H1 (cell line): ENCODE measurements at regions not wholly inside any gene's neighbourhood (a gene's known extent, or its start where the extent isn't known, plus 50 kb on each side); places are given as distances from the start of the nearest gene placed in this dataset.

Experiments
- CTCF ChIA-PET: fragments of 300-600 bp; sonication (Branson Sonifier 250); formaldehyde crosslinking; loops from one replicate; lab custom pipeline; 2021; ENCODE audit not compliant: partially characterized antibody; lab: Charles Lee
- POLR2A ChIA-PET: fragments of 300-600 bp; sonication (Branson Sonifier 250); formaldehyde crosslinking; loops from one replicate; lab custom pipeline; 2021; ENCODE audit warnings: inconsistent platforms; ENCODE audit not compliant: partially characterized antibody; lab: Charles Lee
- DNase-seq, 2 experiments: peaks; one replicate each; pipeline versions ENCODE4 v3.0.0 to v3.0.0-alpha.2; 2010 to 2022; ENCODE audit warnings: low spot score in 2 of 2, low read depth in 1 of 2, mixed read lengths in 1 of 2
- FAIRE-seq: peaks from 2 replicates; lab custom pipeline; 2011; peaks lifted over from hg19 to GRCh38; lab: Jason Lieb, UNC
- H2AFZ ChIP-seq: 2 replicates; pipeline ENCODE4 v1.8.1; 2012; ENCODE audit warnings: low read length, inconsistent platforms
- H2AK5ac ChIP-seq: 2 replicates; pipeline ENCODE4 v1.6.1; 2013; ENCODE audit warnings: low read depth, low read length
- H2BK120ac ChIP-seq: replicated peaks from 2 replicates; pipeline ENCODE3; 2013; ENCODE audit warnings: low read depth, low read length, inconsistent platforms
- H2BK12ac ChIP-seq: 2 replicates; pipeline ENCODE4 v1.6.1; 2013; ENCODE audit warnings: low read depth, low read length
- H2BK15ac ChIP-seq: 2 replicates; pipeline ENCODE4 v1.6.1; 2013; ENCODE audit warnings: low read length
- H2BK20ac ChIP-seq: 2 replicates; pipeline ENCODE4 v1.6.1; 2013; ENCODE audit warnings: low read length
- H2BK5ac ChIP-seq: 2 replicates; pipeline ENCODE4 v1.6.1; 2013; ENCODE audit warnings: low read depth, low read length
- H3K14ac ChIP-seq: 2 replicates; pipeline ENCODE4 v1.6.1; 2013; ENCODE audit warnings: inconsistent platforms; ENCODE audit not compliant: insufficient read length
- H3K18ac ChIP-seq: 2 replicates; pipeline ENCODE4 v1.6.1; 2013; ENCODE audit warnings: low read length; ENCODE audit errors: extremely low read depth
- H3K23ac ChIP-seq: 2 replicates; pipeline ENCODE4 v1.6.1; 2013; ENCODE audit warnings: inconsistent platforms; ENCODE audit not compliant: insufficient read length
- H3K23me2 ChIP-seq: 2 replicates; pipeline ENCODE4 v1.6.1; 2013; ENCODE audit warnings: low read depth, low read length
- H3K27ac ChIP-seq: 2 replicates; pipeline ENCODE4 v1.6.1; 2011; ENCODE audit warnings: low read depth, low read length, inconsistent platforms
- H3K27me3 ChIP-seq, 4 experiments: replicated peaks in 1 of 4; 1 replicate in 1 of 4; 2 replicates in 3 of 4; pipeline versions ENCODE4 v1.6.1 to v1.8.1; 2011 to 2013; ENCODE audit warnings: low read length in 3 of 4, mild to moderate bottlenecking in 3 of 4, inconsistent platforms in 2 of 4, mixed read lengths in 2 of 4, moderate library complexity in 1 of 4; ENCODE audit not compliant: control insufficient read depth in 3 of 4, insufficient read depth in 3 of 4; ENCODE audit errors: extremely low read depth in 1 of 4
- H3K36me3 ChIP-seq, 4 experiments: 2 replicates each; pipeline versions ENCODE4 v1.6.1 to v1.8.1; 2011 to 2013; ENCODE audit warnings: mild to moderate bottlenecking in 4 of 4, low read length in 3 of 4, moderate library complexity in 2 of 4, control low read depth in 1 of 4, inconsistent platforms in 1 of 4; ENCODE audit not compliant: insufficient read depth in 4 of 4, control insufficient read depth in 2 of 4
- H3K4ac ChIP-seq: replicated peaks from 2 replicates; pipeline ENCODE3; 2013; ENCODE audit warnings: low read length, low read depth, mixed read lengths, inconsistent platforms; ENCODE audit not compliant: insufficient read length
- H3K4me1 ChIP-seq, 4 experiments: replicated peaks in 1 of 4; 1 replicate in 1 of 4; 2 replicates in 3 of 4; pipeline versions ENCODE4 v1.6.1 to v1.8.1; 2011 to 2013; ENCODE audit warnings: low read length in 3 of 4, inconsistent platforms in 2 of 4, mixed read lengths in 1 of 4; ENCODE audit not compliant: insufficient read depth in 4 of 4, control insufficient read depth in 3 of 4
- H3K4me2 ChIP-seq, 2 experiments: 2 replicates each; pipeline versions ENCODE4 v1.6.1 to v1.8.1; 2011 to 2013; ENCODE audit warnings: low read depth in 2 of 2, low read length in 2 of 2, control low read depth in 1 of 2, inconsistent platforms in 1 of 2, mild to moderate bottlenecking in 1 of 2; ENCODE audit not compliant: insufficient read depth in 1 of 2
- H3K4me3 ChIP-seq, 4 experiments: fragments of 200-600, 300-600 bp in 1 of 4; sonication (generic), shearing (Covaris generic), sonication (Bioruptor Twin) in 1 of 4; 2 replicates each; pipeline versions ENCODE4 v1.5.1 to v1.8.1; 2011 to 2016; ENCODE audit warnings: low read length in 4 of 4, low read depth in 3 of 4, control low read depth in 2 of 4, inconsistent platforms in 2 of 4, mild to moderate bottlenecking in 2 of 4, mixed read lengths in 1 of 4, moderate library complexity in 1 of 4; ENCODE audit not compliant: insufficient read depth in 2 of 4; ENCODE audit errors: extremely low read depth in 1 of 4
- H3K56ac ChIP-seq: replicated peaks from 2 replicates; pipeline ENCODE3; 2013; ENCODE audit warnings: low read depth, mild to moderate bottlenecking, mixed read lengths, low read length, inconsistent platforms; ENCODE audit not compliant: insufficient read length
- H3K79me1 ChIP-seq: 2 replicates; pipeline ENCODE4 v1.6.1; 2013; ENCODE audit warnings: low read depth, low read length, control low read depth
- H3K79me2 ChIP-seq, 2 experiments: 2 replicates each; pipeline versions ENCODE4 v1.6.1 to v1.8.1; 2012 to 2013; ENCODE audit warnings: low read length in 2 of 2, mild to moderate bottlenecking in 2 of 2, inconsistent platforms in 1 of 2; ENCODE audit not compliant: insufficient read depth in 2 of 2, control insufficient read depth in 1 of 2
- H3K9ac ChIP-seq, 4 experiments: replicated peaks in 1 of 4; 1 replicate in 1 of 4; 2 replicates in 3 of 4; pipeline versions ENCODE4 v1.6.1 to v1.8.1; 2011 to 2013; ENCODE audit warnings: low read depth in 3 of 4, low read length in 3 of 4, control low read depth in 2 of 4, mild to moderate bottlenecking in 2 of 4, moderate library complexity in 2 of 4, inconsistent platforms in 1 of 4; ENCODE audit errors: extremely low read depth in 1 of 4
- H3K9me3 ChIP-seq, 2 experiments: 2 replicates each; pipeline versions ENCODE4 v1.6.1 to v1.8.1; 2012 to 2013; ENCODE audit warnings: mild to moderate bottlenecking in 2 of 2, moderate library complexity in 2 of 2, control low read depth in 1 of 2, inconsistent platforms in 1 of 2, low read depth in 1 of 2, low read length in 1 of 2, mixed read lengths in 1 of 2; ENCODE audit not compliant: insufficient read depth in 2 of 2
- H4K20me1 ChIP-seq, 2 experiments: replicated peaks in 1 of 2; 2 replicates each; pipeline versions ENCODE3 to v1.8.1; 2011 to 2013; ENCODE audit warnings: inconsistent platforms in 2 of 2, low read length in 2 of 2, mild to moderate bottlenecking in 1 of 2; ENCODE audit not compliant: insufficient read depth in 2 of 2, control insufficient read depth in 1 of 2
- H4K5ac ChIP-seq: 2 replicates; pipeline ENCODE4 v1.6.1; 2013; ENCODE audit warnings: low read length, low read depth, mixed read lengths, inconsistent platforms; ENCODE audit not compliant: insufficient read length
- H4K8ac ChIP-seq: 2 replicates; pipeline ENCODE4 v1.8.0; 2013; ENCODE audit warnings: mild to moderate bottlenecking, moderate library complexity, low read length, inconsistent platforms; ENCODE audit not compliant: insufficient read depth; ENCODE audit errors: extremely low read depth
- H4K91ac ChIP-seq: replicated peaks from 2 replicates; pipeline ENCODE3; 2013; ENCODE audit warnings: low read length, mixed read lengths, inconsistent platforms; ENCODE audit not compliant: insufficient read length
- ASH2L ChIP-seq: fragments of 200-600, 300-600 bp; sonication (generic); IDR thresholded peaks from one replicate; pipeline ENCODE4 v1.7.1; 2017; ENCODE audit warnings: low read length
- CHD1 ChIP-seq: IDR thresholded peaks from 2 replicates; pipeline ENCODE4 v1.6.1; 2012; ENCODE audit warnings: low read depth, low read length, improper control_type of control experiment
- PHF8 ChIP-seq: fragments of 200-600 bp; sonication (generic); conservative IDR thresholded peaks from 2 replicates; pipeline ENCODE4 v1.7.1; 2012; ENCODE audit warnings: low read depth, mild to moderate bottlenecking, inconsistent platforms, low read length, moderate library complexity
- RNF2 ChIP-seq: fragments of 200-900, 300-1000 bp; sonication (generic); IDR thresholded peaks from 2 replicates; pipeline ENCODE4 v1.7.1; 2016; ENCODE audit warnings: borderline replicate concordance, low read depth, mild to moderate bottlenecking, antibody characterized with exemption, low read length; ENCODE audit not compliant: poor library complexity, severe bottlenecking; ENCODE audit errors: missing control alignments
- WGBS, 2 experiments: shearing (Covaris generic) in 1 of 2; methylation state at CpG; one replicate each; pipeline versions ENCODE4 v1.1.6 to v1.1.7; 2013 to 2015; ENCODE audit warnings: low lambda C conversion rate in 2 of 2, mixed read lengths in 2 of 2, inconsistent platforms in 1 of 2, low coverage in 1 of 2, missing lambda C conversion rate in 1 of 2; ENCODE audit not compliant: insufficient replicate concordance in 2 of 2, insufficient coverage in 1 of 2, insufficient read length in 1 of 2; ENCODE audit errors: extremely low coverage in 1 of 2, missing lambda C conversion rate in 1 of 2; 5-methylcytosine and 5-hydroxymethylcytosine counted together

GRCh38 chr6:8659404-8660189 is 224.3 kb upstream of the SLC35B3 start:
- no peak overlapping the region for H3K4me2 ChIP-seq
- H3K18ac ChIP-seq, result no peak overlapping the region
- FAIRE-seq (no peak), DNase-seq (no peak)
- no peak overlapping the region for H2AK5ac ChIP-seq
- H3K9me3 ChIP-seq, result no peaks in the 10 kb centered on the region
- no peak overlapping the region for H4K5ac ChIP-seq
- POLR2A ChIA-PET, result interaction anchor here (0.7 kb wide), 1 partner anchor 27 kb away, joined by 3 read pairs; no protein-coding TSS in a partner anchor
- H4K20me1 ChIP-seq, result no peaks in the 10 kb centered on the region
- H3K4me1 ChIP-seq, result no peaks in the 10 kb centered on the region
- no peak overlapping the region for H2BK5ac ChIP-seq
- peaks cover 0 to 1% (median 0%) of the 10 kb centered on the region in 4 experiments; a peak in 1 of 7 replicates for H3K27me3 ChIP-seq
- H2AFZ ChIP-seq, result no peak overlapping the region
- no peaks in the 10 kb centered on the region for H3K23me2 ChIP-seq
- no peak overlapping the region for H3K4ac ChIP-seq
- H2BK15ac ChIP-seq, result no peak overlapping the region
- no peaks in the 10 kb centered on the region for H3K36me3 ChIP-seq
- H3K79me1 ChIP-seq, result no peaks in the 10 kb centered on the region
- H3K4me3 ChIP-seq, result no peak overlapping the region
- H4K91ac ChIP-seq, result no peak overlapping the region
- no peak overlapping the region for H4K8ac ChIP-seq
- H2BK12ac ChIP-seq, result no peak overlapping the region
- WGBS, 2 experiments, result 94% methylated on average over 6 of the region's 6 CpGs; no CpG with 5 or more reads in 1 of the 2 experiments
- no peak overlapping the region for H3K9ac ChIP-seq
- no peaks in the 10 kb centered on the region for H3K79me2 ChIP-seq
- H3K14ac ChIP-seq, result no peak overlapping the region
- H2BK120ac ChIP-seq, result no peak overlapping the region
- no peak overlapping the region for H2BK20ac ChIP-seq
- H3K23ac ChIP-seq, result no peak overlapping the region
- no peak overlapping the region for H3K56ac ChIP-seq
- H3K27ac ChIP-seq, result no peak overlapping the region
- CTCF ChIA-PET, result no interaction called here
- TF ChIP-seq CHD1 (no peak), PHF8 (no peak), RNF2 (no peak), ASH2L (no peak)
